ENCODE measurements at regions not wholly inside any gene's neighbourhood (a gene's known extent, or its start where the extent isn't known, plus 50 kb on each side); places are given as distances from the start of the nearest gene placed in this dataset.

DNA sequence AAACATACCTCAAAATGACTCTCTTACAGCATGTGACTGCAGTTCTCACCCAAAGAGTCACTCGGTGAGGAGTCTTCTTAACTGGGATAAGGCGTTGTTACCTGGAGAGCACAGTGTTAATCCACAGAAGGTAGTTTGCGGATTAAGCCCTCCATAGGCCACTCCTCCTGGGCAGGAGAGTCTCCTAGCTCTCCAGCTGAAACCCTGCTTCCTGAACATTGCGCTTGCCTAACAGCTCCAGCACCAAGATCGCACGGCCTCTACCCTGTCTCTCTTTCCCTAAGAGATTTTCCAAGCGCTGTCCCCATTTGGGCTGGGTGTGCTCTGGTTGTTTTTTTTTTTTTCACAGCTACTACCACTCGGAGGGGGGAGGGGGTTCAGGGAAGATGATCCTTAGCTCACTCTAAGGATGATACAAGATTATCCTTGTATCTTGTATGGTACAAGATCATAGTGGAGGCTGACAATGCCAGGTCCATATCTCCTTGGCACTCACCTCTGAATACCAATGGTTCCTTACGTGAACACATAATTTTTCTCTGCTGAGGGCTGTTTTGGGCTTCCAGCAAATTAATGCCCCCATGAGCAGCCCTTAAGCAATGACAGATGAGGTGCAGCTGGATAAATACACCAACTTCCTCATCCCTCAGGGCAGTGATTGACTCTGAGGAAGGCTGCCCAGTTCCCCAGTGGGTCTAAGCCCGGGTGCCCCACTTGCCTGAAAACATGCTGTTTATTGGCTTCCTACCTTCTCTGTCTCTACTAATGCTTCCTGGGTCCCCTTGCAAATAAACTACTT, 185.2 kb upstream of the TSC22D2 start:
- Mint-ChIP-seq H3K4me3 (ENCODE audit: unreplicated experiment) (peak overlapping the region; percentile 22), H3K9me3 (ENCODE audit: unreplicated experiment) (peaks cover 4% of the 10 kb centered on the region), H3K4me1 (ENCODE audit: low read depth, unreplicated experiment) (peaks cover 22% of the 10 kb centered on the region), H3K36me3 (ENCODE audit: unreplicated experiment) (no peaks in the 10 kb centered on the region), H3K27ac (ENCODE audit: unreplicated experiment) (no peak overlapping the region), H3K27me3 (ENCODE audit: unreplicated experiment) (peaks cover 5% of the 10 kb centered on the region)
- no peak for DNase-seq
- TF ChIP-seq, protein P1, sequence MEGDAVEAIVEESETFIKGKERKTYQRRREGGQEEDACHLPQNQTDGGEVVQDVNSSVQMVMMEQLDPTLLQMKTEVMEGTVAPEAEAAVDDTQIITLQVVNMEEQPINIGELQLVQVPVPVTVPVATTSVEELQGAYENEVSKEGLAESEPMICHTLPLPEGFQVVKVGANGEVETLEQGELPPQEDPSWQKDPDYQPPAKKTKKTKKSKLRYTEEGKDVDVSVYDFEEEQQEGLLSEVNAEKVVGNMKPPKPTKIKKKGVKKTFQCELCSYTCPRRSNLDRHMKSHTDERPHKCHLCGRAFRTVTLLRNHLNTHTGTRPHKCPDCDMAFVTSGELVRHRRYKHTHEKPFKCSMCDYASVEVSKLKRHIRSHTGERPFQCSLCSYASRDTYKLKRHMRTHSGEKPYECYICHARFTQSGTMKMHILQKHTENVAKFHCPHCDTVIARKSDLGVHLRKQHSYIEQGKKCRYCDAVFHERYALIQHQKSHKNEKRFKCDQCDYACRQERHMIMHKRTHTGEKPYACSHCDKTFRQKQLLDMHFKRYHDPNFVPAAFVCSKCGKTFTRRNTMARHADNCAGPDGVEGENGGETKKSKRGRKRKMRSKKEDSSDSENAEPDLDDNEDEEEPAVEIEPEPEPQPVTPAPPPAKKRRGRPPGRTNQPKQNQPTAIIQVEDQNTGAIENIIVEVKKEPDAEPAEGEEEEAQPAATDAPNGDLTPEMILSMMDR (IDR thresholded peaks at IDR 0.05; ENCODE audit: partially characterized antibody, unreplicated experiment): no peak

DNA sequence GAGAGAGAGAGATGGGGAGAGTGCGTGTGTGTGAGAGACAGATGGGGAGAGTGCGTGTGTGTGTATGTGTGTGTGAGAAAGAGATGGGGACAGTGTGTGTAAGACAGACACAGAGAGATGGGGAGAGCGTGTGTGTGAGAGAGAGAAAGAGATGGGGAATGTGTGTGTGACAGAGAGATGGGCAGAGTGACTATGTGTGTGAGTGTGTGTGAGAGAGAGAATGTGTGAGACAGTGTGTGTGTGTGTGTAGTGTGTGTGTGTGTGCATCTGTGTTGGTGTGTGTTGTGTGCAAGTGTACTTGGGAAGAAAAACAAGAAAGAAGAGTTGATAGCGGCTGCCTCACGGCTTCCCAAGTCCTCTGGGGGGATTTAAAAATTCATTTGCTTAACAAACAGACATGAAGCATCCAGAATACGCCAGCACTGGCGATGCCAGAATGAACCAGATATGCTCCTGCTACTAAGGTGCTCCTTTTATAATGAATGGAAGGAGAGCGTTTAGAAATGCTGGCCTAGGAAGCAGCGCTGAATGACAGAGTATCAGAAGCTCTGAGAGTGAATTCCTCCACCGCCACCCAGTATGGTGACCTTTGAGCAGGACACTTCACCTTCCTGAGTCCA, 186.1 kb upstream of the TSC22D2 start:
- TF ChIP-seq, protein P1 (IDR thresholded peaks at IDR 0.05; ENCODE audit: partially characterized antibody, unreplicated experiment): no peak
- H3K27ac Mint-ChIP-seq (ENCODE audit: unreplicated experiment): no peak overlapping the region
- DNase-seq: no peak
- peaks cover 5% of the 10 kb centered on the region for H3K27me3 Mint-ChIP-seq (ENCODE audit: unreplicated experiment)
- peak overlapping the region; percentile 50 for H3K4me3 Mint-ChIP-seq (ENCODE audit: unreplicated experiment)
- H3K36me3 Mint-ChIP-seq (ENCODE audit: unreplicated experiment): no peaks in the 10 kb centered on the region
- H3K4me1 Mint-ChIP-seq (ENCODE audit: low read depth, unreplicated experiment): peaks cover 22% of the 10 kb centered on the region
- H3K9me3 Mint-ChIP-seq (ENCODE audit: unreplicated experiment): peaks cover 4% of the 10 kb centered on the region

DNA sequence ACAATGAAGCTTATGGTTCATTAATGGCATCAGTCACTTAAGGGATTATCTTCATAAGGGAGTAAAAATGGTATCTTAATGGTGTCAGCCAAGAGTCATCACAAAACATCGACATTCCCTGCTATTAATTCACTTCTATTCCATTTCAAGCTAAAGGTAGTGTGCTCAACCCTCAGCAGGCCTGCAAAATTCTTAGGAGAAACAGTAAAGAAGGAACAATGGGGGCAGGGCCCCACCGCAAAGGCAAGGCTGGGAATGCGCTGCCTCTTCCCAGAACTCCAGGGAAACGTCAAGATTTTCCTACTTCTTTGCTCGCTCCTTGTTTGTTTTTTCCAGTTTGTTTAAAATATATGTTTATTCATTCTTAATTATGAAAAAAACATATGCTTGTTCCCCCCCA, 187.3 kb upstream of the TSC22D2 start:
- no peak overlapping the region for H3K27ac Mint-ChIP-seq (ENCODE audit: unreplicated experiment)
- no peak for DNase-seq
- TF ChIP-seq, protein P1 (IDR thresholded peaks at IDR 0.05; ENCODE audit: partially characterized antibody, unreplicated experiment): no peak
- H3K4me3 Mint-ChIP-seq (ENCODE audit: unreplicated experiment): peak overlapping the region; percentile 91
- H3K9me3 Mint-ChIP-seq (ENCODE audit: unreplicated experiment): peaks cover 4% of the 10 kb centered on the region
- H3K4me1 Mint-ChIP-seq (ENCODE audit: low read depth, unreplicated experiment): peaks cover 31% of the 10 kb centered on the region
- H3K27me3 Mint-ChIP-seq (ENCODE audit: unreplicated experiment): peaks cover 5% of the 10 kb centered on the region
- no peaks in the 10 kb centered on the region for H3K36me3 Mint-ChIP-seq (ENCODE audit: unreplicated experiment)

DNA sequence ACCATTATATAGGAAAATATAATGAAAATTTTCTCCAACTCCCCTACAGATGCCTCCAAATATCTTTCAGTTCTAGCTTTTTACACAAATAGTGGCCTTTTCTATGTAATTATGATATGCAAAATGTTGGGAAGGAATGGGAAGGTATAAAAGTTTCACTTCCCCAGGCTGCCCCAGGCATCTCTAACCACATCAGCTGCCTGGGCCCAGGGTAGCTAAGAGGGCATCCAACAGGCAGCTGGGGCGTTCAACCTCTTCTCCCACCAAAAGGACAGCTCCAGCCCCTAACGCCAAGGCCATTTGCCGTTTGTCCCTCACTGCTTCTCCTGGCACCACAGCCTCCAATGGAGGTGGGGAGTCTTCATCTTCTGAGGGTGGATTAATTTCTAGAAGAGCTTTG, 188.1 kb upstream of the TSC22D2 start:
- no peak overlapping the region for H3K4me3 Mint-ChIP-seq (ENCODE audit: unreplicated experiment)
- TF ChIP-seq, protein P1 (IDR thresholded peaks at IDR 0.05; ENCODE audit: partially characterized antibody, unreplicated experiment): no peak
- no peak for DNase-seq
- peaks cover 7% of the 10 kb centered on the region for H3K27me3 Mint-ChIP-seq (ENCODE audit: unreplicated experiment)
- no peak overlapping the region for H3K27ac Mint-ChIP-seq (ENCODE audit: unreplicated experiment)
- no peaks in the 10 kb centered on the region for H3K36me3 Mint-ChIP-seq (ENCODE audit: unreplicated experiment)
- H3K4me1 Mint-ChIP-seq (ENCODE audit: low read depth, unreplicated experiment): peaks cover 35% of the 10 kb centered on the region
- peaks cover 4% of the 10 kb centered on the region for H3K9me3 Mint-ChIP-seq (ENCODE audit: unreplicated experiment)

DNA sequence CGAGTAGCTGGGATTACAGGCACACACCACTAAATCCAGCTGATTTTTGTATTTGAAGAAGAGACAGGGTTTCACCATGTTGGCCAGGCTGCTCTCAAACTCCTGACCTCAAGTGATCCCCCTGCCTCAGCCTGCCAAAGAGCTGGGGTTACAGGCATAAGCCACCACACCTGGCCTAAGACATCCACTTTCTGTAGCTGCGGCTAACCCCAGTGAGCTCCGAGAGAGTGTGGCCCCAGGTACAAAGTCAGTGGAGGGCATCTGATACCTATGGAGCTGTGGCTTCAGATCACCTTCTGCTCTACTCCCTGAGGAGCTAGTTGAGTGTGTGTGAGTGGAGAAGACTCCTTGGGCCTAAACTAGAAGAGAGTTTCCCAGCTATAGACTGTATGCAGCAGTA, 189.3 kb upstream of the TSC22D2 start:
- Mint-ChIP-seq H3K27me3 (ENCODE audit: unreplicated experiment) (peaks cover 7% of the 10 kb centered on the region), H3K36me3 (ENCODE audit: unreplicated experiment) (no peaks in the 10 kb centered on the region), H3K4me1 (ENCODE audit: low read depth, unreplicated experiment) (peaks cover 35% of the 10 kb centered on the region), H3K4me3 (ENCODE audit: unreplicated experiment) (no peak overlapping the region), H3K27ac (ENCODE audit: unreplicated experiment) (no peak overlapping the region), H3K9me3 (ENCODE audit: unreplicated experiment) (peaks cover 4% of the 10 kb centered on the region)
- no peak for DNase-seq
- TF ChIP-seq, protein P1 (IDR thresholded peaks at IDR 0.05; ENCODE audit: partially characterized antibody, unreplicated experiment): no peak
